Thymus (tissue), 11 donors: ENCODE measurements at regions not wholly inside any gene's neighbourhood (a gene's known extent, or its start where the extent isn't known, plus 50 kb on each side); places are given as distances from the start of the nearest gene placed in this dataset.

Experiments used
- DNase-seq, 9 donors: peaks; one replicate each; pipeline ENCODE4 v3.0.0-alpha.2; 2013; ENCODE audit warnings: low spot score in 9 of 9, low read depth in 6 of 9, missing footprints in 1 of 9
- H3K27ac ChIP-seq, 2 donors: one replicate each; pipeline ENCODE4 v1.5.1; 2013; ENCODE audit warnings: control low read depth in 1 of 2, low read depth in 1 of 2, low read length in 1 of 2, mild to moderate bottlenecking in 1 of 2, moderate library complexity in 1 of 2
- H3K27me3 ChIP-seq, 2 donors: one replicate each; pipeline ENCODE4 v1.5.1; 2013; ENCODE audit warnings: low read length in 1 of 2; ENCODE audit not compliant: control insufficient read depth in 2 of 2, insufficient read depth in 1 of 2
- H3K36me3 ChIP-seq, 2 donors: one replicate each; pipeline ENCODE4 v1.5.1; 2013; ENCODE audit warnings: low read length in 1 of 2, mild to moderate bottlenecking in 1 of 2, moderate library complexity in 1 of 2; ENCODE audit not compliant: control insufficient read depth in 2 of 2, insufficient read depth in 2 of 2
- H3K4me1 ChIP-seq, 2 donors: one replicate each; pipeline ENCODE4 v1.5.1; 2013; ENCODE audit warnings: low read length in 2 of 2; ENCODE audit not compliant: control insufficient read depth in 2 of 2, insufficient read depth in 2 of 2
- H3K4me3 ChIP-seq, 2 donors: one replicate each; pipeline ENCODE4 v1.5.1; 2013; ENCODE audit warnings: low read length in 2 of 2, control low read depth in 1 of 2, mild to moderate bottlenecking in 1 of 2
- H3K9me3 ChIP-seq, 2 donors: one replicate each; pipeline ENCODE4 v1.5.1; 2013; ENCODE audit warnings: low read length in 1 of 2, mild to moderate bottlenecking in 1 of 2; ENCODE audit not compliant: control insufficient read depth in 2 of 2, insufficient read depth in 1 of 2
- WGBS: extraction: QIAGEN DNeasy Blood & Tissue Kit; methylation state at CpG from one replicate; pipeline ENCODE4 v1.1.7; 2013; 5-methylcytosine and 5-hydroxymethylcytosine counted together
- donor health status: healthy.

GRCh38 chr19:31803835-31804446, 454.7 kb upstream of the TSHZ3 start:
- H3K27me3 ChIP-seq = no peaks in the 10 kb centered on the region
- H3K9me3 ChIP-seq = no peaks in the 10 kb centered on the region
- H3K27ac ChIP-seq = no peak overlapping the region
- no peak overlapping the region for H3K4me3 ChIP-seq
- H3K4me1 ChIP-seq = no peaks in the 10 kb centered on the region
- DNase-seq = no peak
- 94% methylated on average over 6 of the region's 6 CpGs for WGBS
- no peaks in the 10 kb centered on the region for H3K36me3 ChIP-seq

- no peak overlapping the region for H3K27ac ChIP-seq
- WGBS = 13% methylated on average over 2 of the region's 2 CpGs
Observed at GRCh38 chr19:31804668-31805067, 455.4 kb upstream of the TSHZ3 start.

GRCh38 chr19:31810536-31811109, 461.4 kb upstream of the TSHZ3 start:
- H3K4me1 ChIP-seq = no peaks in the 10 kb centered on the region
- DNase-seq = no peak
- WGBS = 91% methylated on average over 6 of the region's 6 CpGs
- H3K27me3 ChIP-seq = no peaks in the 10 kb centered on the region
- no peaks in the 10 kb centered on the region for H3K36me3 ChIP-seq
- no peak overlapping the region for H3K27ac ChIP-seq
- no peak overlapping the region for H3K4me3 ChIP-seq
- H3K9me3 ChIP-seq = no peaks in the 10 kb centered on the region

More at GRCh38 chr19:31804668-31805067, 455.4 kb upstream of the TSHZ3 start:
- Histone ChIP-seq H3K4me1 (no peaks in the 10 kb centered on the region), H3K36me3 (no peaks in the 10 kb centered on the region), H3K9me3 (no peaks in the 10 kb centered on the region), H3K4me3 (no peak overlapping the region), H3K27me3 (no peaks in the 10 kb centered on the region)
- no peak for DNase-seq

GRCh38 chr19:31817971-31818797, 468.9 kb upstream of the TSHZ3 start:
- 94% methylated on average over 6 of the region's 6 CpGs for WGBS
- DNase-seq = no peak
- no peaks in the 10 kb centered on the region for H3K27me3 ChIP-seq

GRCh38 chr19:31818798-31819105, 469.5 kb upstream of the TSHZ3 start:
- no peaks in the 10 kb centered on the region for H3K27me3 ChIP-seq
- no peak overlapping the region for H3K4me3 ChIP-seq
- H3K4me1 ChIP-seq = no peaks in the 10 kb centered on the region
- H3K9me3 ChIP-seq = no peaks in the 10 kb centered on the region
- no peak for DNase-seq
- no peak overlapping the region for H3K27ac ChIP-seq
- 8% methylated on average over 2 of the region's 2 CpGs for WGBS
- no peaks in the 10 kb centered on the region for H3K36me3 ChIP-seq

More at GRCh38 chr19:31817971-31818797, 468.9 kb upstream of the TSHZ3 start:
- no peaks in the 10 kb centered on the region for H3K36me3 ChIP-seq
- no peaks in the 10 kb centered on the region for H3K4me1 ChIP-seq
- no peak overlapping the region for H3K27ac ChIP-seq
- H3K4me3 ChIP-seq = no peak overlapping the region
- no peaks in the 10 kb centered on the region for H3K9me3 ChIP-seq

GRCh38 chr19:31819837-31820236, 470.6 kb upstream of the TSHZ3 start:
- H3K27me3 ChIP-seq = no peaks in the 10 kb centered on the region
- no peaks in the 10 kb centered on the region for H3K4me1 ChIP-seq
- no peaks in the 10 kb centered on the region for H3K9me3 ChIP-seq
- no peaks in the 10 kb centered on the region for H3K36me3 ChIP-seq
- no peak overlapping the region for H3K27ac ChIP-seq
- H3K4me3 ChIP-seq = no peak overlapping the region
- DNase-seq = no peak

GRCh38 chr19:31821346-31821745, 472.1 kb upstream of the TSHZ3 start:
- Histone ChIP-seq H3K27ac (no peak overlapping the region), H3K4me1 (no peaks in the 10 kb centered on the region), H3K36me3 (no peaks in the 10 kb centered on the region), H3K27me3 (no peaks in the 10 kb centered on the region), H3K9me3 (no peaks in the 10 kb centered on the region), H3K4me3 (no peak overlapping the region)
- 90% methylated on average over 2 of the region's 2 CpGs for WGBS
- DNase-seq = no peak

- DNase-seq = no peak
- no peaks in the 10 kb centered on the region for H3K27me3 ChIP-seq
- H3K4me1 ChIP-seq = no peaks in the 10 kb centered on the region
- no peaks in the 10 kb centered on the region for H3K9me3 ChIP-seq
- 86% methylated on average over 7 of the region's 7 CpGs for WGBS
- H3K4me3 ChIP-seq = no peak overlapping the region
- no peak overlapping the region for H3K27ac ChIP-seq
- H3K36me3 ChIP-seq = no peaks in the 10 kb centered on the region
Observed at GRCh38 chr19:31825134-31826094, 476.2 kb upstream of the TSHZ3 start.
